Caco-2 (cell line): ENCODE measurements at regions not wholly inside any gene's neighbourhood (a gene's known extent, or its start where the extent isn't known, plus 50 kb on each side); places are given as distances from the start of the nearest gene placed in this dataset.
A peak's percentile ranks its signal among the peaks of the same experiment; 100 is the strongest.

Source experiments
- BruUV-seq: library from RNA; stranded (reverse); fragments of 400-500 nt; replicated peaks from 2 replicates; lab custom pipeline; 2021; lab: Mats Ljungman, UMichigan
- CTCF ChIA-PET: fragments of 300-600 bp; sonication (Branson Sonifier 250); formaldehyde crosslinking; loops from one replicate; lab custom pipeline; 2022; ENCODE audit warnings: antibody characterized with exemption; lab: Charles Lee
- POLR2A ChIA-PET: fragments of 300-600 bp; sonication (Branson Sonifier 250); formaldehyde crosslinking; loops from one replicate; lab custom pipeline; 2022; ENCODE audit warnings: antibody characterized with exemption; lab: Charles Lee
- DNase-seq, 2 experiments: peaks; one replicate each; pipeline versions ENCODE4 v3.0.0 to v3.0.0-alpha.2; 2020 to 2022
- H3K27me3 ChIP-seq: replicated peaks from 2 replicates; pipeline ENCODE4 v1.6.0; 2011; ENCODE audit warnings: low read length; ENCODE audit not compliant: control insufficient read depth, insufficient read depth
- H3K36me3 ChIP-seq: 2 replicates; pipeline ENCODE4 v1.5.1; 2011; ENCODE audit warnings: low read length; ENCODE audit not compliant: control insufficient read depth, insufficient read depth
- H3K4me1 ChIP-seq: fragments of 250-450 bp; sonication (Bioruptor Pico); 2 replicates; pipeline ENCODE4 v1.5.1; 2020; ENCODE audit warnings: mild to moderate bottlenecking
- H3K4me3 ChIP-seq: 2 replicates; pipeline ENCODE4 v1.5.1; 2011; ENCODE audit warnings: low read depth, mild to moderate bottlenecking, control low read depth, low read length
- H3K9me3 ChIP-seq: fragments of 250-450 bp; sonication (Bioruptor Pico); 2 replicates; pipeline ENCODE4 v1.5.1; 2020; ENCODE audit warnings: mild to moderate bottlenecking, moderate library complexity
- H3K27ac Mint-ChIP-seq: one replicate; pipeline ENCODE4 v1.8.0; 2022; ENCODE audit warnings: mixed read lengths; ENCODE audit not compliant: unreplicated experiment
- H3K27me3 Mint-ChIP-seq: one replicate; pipeline ENCODE4 v1.8.0; 2022; ENCODE audit warnings: mixed read lengths; ENCODE audit not compliant: insufficient read depth, unreplicated experiment
- H3K36me3 Mint-ChIP-seq: one replicate; pipeline ENCODE4 v1.8.0; 2022; ENCODE audit warnings: mild to moderate bottlenecking, mixed read lengths; ENCODE audit not compliant: insufficient read depth, unreplicated experiment
- H3K4me1 Mint-ChIP-seq: one replicate; pipeline ENCODE4 v1.8.0; 2022; ENCODE audit warnings: low read depth, mixed read lengths; ENCODE audit not compliant: unreplicated experiment
- H3K4me3 Mint-ChIP-seq: one replicate; pipeline ENCODE4 v1.8.0; 2022; ENCODE audit warnings: mild to moderate bottlenecking, moderate library complexity, mixed read lengths; ENCODE audit not compliant: unreplicated experiment
- H3K9me3 Mint-ChIP-seq: one replicate; pipeline ENCODE4 v1.8.0; 2022; ENCODE audit warnings: mixed read lengths; ENCODE audit not compliant: unreplicated experiment
- CTCF ChIP-seq, 2 experiments: fragments of 200-600 bp in 1 of 2; IDR thresholded peaks; 1 replicate in 1 of 2; 2 replicates in 1 of 2; pipeline versions ENCODE4 v1.5.1 to v1.8.0; 2011 to 2022; ENCODE audit warnings: antibody characterized with exemption in 1 of 2, control low read depth in 1 of 2, inconsistent platforms in 1 of 2, low read depth in 1 of 2, low read length in 1 of 2, mild to moderate bottlenecking in 1 of 2, moderate library complexity in 1 of 2; ENCODE audit not compliant: insufficient read depth in 1 of 2, severe bottlenecking in 1 of 2, unreplicated experiment in 1 of 2
- intact Hi-C: fragments of 100-400 bp; cut with micrococcal nuclease; formaldehyde crosslinking; loops from one replicate; pipeline ENCODE4 v1.10.0; 2022; ENCODE audit not compliant: unreplicated experiment

GRCh38 chr19:13646758-13647157, 117.6 kb upstream of the MRI1 start:
- ChIA-PET CTCF (no interaction called here), POLR2A (no interaction called here)
- Histone ChIP-seq H3K4me1 (no peaks in the 10 kb centered on the region), H3K36me3 (no peaks in the 10 kb centered on the region), H3K4me3 (no peak overlapping the region), H3K27me3 (no peaks in the 10 kb centered on the region; the same call in 1 of the 2 replicates), H3K9me3 (no peaks in the 10 kb centered on the region)
- no peaks in the 10 kb centered on the region for H3K36me3 Mint-ChIP-seq
- TF ChIP-seq CTCF (IDR thresholded peaks at IDR 0.05; ENCODE audit: insufficient read depth in 1 of 2, low read depth in 1 of 2, low read length in 1 of 2, severe bottlenecking in 1 of 2, unreplicated experiment in 1 of 2), result no peak
- H3K27me3 Mint-ChIP-seq, result no peaks in the 10 kb centered on the region
- no peak for DNase-seq
- H3K4me3 Mint-ChIP-seq, result no peak overlapping the region
- no peaks in the 10 kb centered on the region for H3K4me1 Mint-ChIP-seq
- H3K9me3 Mint-ChIP-seq, result peaks cover 12% of the 10 kb centered on the region
- H3K27ac Mint-ChIP-seq, result no peak overlapping the region
- BruUV-seq, result no TSS peak
- intact Hi-C loops, result no loop called here

- H3K27me3 Mint-ChIP-seq, result no peaks in the 10 kb centered on the region
These were observed 119.7 kb upstream of the MRI1 start for GRCh38 chr19:13644645-13645044.

GRCh38 chr19:13640611-13641010, 123.7 kb upstream of the MRI1 start:
- Mint-ChIP-seq H3K36me3 (no peaks in the 10 kb centered on the region), H3K9me3 (peaks cover 12% of the 10 kb centered on the region), H3K4me1 (no peaks in the 10 kb centered on the region), H3K27ac (no peak overlapping the region), H3K27me3 (no peaks in the 10 kb centered on the region), H3K4me3 (no peak overlapping the region)
- CTCF ChIA-PET, result no interaction called here
- DNase-seq, result no peak
- H3K4me1 ChIP-seq, result no peaks in the 10 kb centered on the region
- no peak overlapping the region for H3K4me3 ChIP-seq
- no peak for TF ChIP-seq CTCF (IDR thresholded peaks at IDR 0.05; ENCODE audit: insufficient read depth in 1 of 2, low read depth in 1 of 2, low read length in 1 of 2, severe bottlenecking in 1 of 2, unreplicated experiment in 1 of 2)
- H3K27me3 ChIP-seq, result no peaks in the 10 kb centered on the region; the same call in 1 of the 2 replicates
- no peaks in the 10 kb centered on the region for H3K9me3 ChIP-seq
- no TSS peak for BruUV-seq
- intact Hi-C loops, result no loop called here
- POLR2A ChIA-PET, result no interaction called here
- no peaks in the 10 kb centered on the region for H3K36me3 ChIP-seq

More at GRCh38 chr19:13644645-13645044, 119.7 kb upstream of the MRI1 start:
- H3K36me3 Mint-ChIP-seq, result no peaks in the 10 kb centered on the region
- ChIA-PET POLR2A (no interaction called here), CTCF (no interaction called here)
- no peak overlapping the region for H3K4me3 Mint-ChIP-seq
- Histone ChIP-seq H3K9me3 (no peaks in the 10 kb centered on the region), H3K27me3 (no peaks in the 10 kb centered on the region; the same call in 1 of the 2 replicates), H3K36me3 (no peaks in the 10 kb centered on the region), H3K4me3 (no peak overlapping the region), H3K4me1 (no peaks in the 10 kb centered on the region)
- H3K9me3 Mint-ChIP-seq, result peaks cover 12% of the 10 kb centered on the region
- no peak overlapping the region for H3K27ac Mint-ChIP-seq
- intact Hi-C loops, result no loop called here
- no TSS peak for BruUV-seq
- TF ChIP-seq CTCF (IDR thresholded peaks at IDR 0.05; ENCODE audit: insufficient read depth in 1 of 2, low read depth in 1 of 2, low read length in 1 of 2, severe bottlenecking in 1 of 2, unreplicated experiment in 1 of 2), result no peak
- H3K4me1 Mint-ChIP-seq, result no peaks in the 10 kb centered on the region
- peak in 1 of 2 experiments; percentile 3 for DNase-seq
